Left renal pelvis (tissue), 4 donors: ENCODE measurements at regions not wholly inside any gene's neighbourhood (a gene's known extent, or its start where the extent isn't known, plus 50 kb on each side); places are given as distances from the start of the nearest gene placed in this dataset.
"Not testable (repeated sequence)": the region's sequence is repeated elsewhere in the genome, so short reads cannot be mapped to it uniquely, and the experiment has no call there.

Experiments used
- DNase-seq, 4 donors: peaks; one replicate each; pipeline ENCODE4 v3.0.0-alpha.2; 2013; ENCODE audit warnings: low read depth in 4 of 4, low spot score in 3 of 4

DNA sequence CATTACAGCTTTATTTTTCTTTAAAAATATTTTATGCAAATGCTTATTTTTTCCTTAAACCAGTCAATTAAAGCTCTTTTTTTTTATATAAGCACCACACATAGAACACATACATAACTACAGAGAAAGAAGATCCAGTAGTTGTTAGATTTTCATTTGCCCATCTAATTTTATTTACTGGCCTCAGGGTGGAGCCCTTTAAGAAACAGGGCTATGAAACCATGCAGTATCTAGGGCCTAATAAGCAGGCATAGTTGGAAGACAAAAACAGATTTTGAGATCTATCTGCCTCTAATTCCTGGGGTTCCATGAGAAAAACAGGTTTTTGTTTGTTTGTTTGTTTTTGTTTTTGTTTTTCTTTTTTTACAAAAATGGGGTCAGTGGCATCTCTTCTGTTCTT, 120.6 kb downstream of the BCHE start:
- DNase-seq = no peak

DNA sequence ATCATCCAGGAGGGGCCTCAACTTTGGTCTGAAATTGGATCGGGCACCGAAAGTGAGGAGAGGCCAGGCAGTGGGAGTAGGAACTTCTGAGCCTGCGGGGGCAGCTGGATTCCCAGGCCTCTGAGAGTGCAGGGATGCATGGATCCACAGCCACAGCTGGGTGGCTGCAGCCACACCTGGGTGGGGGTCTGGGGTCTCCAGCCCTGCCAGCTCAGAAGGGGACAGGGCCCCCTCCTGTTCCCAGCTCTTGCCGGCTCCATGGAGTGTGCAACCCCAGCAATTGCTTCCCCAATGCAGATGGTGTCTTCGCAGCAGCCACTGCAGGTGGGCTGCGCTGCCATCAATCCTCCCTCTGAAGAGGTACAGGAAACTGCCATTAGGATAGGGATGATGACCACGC, 123.7 kb downstream of the BCHE start:
- DNase-seq = no peak

DNA sequence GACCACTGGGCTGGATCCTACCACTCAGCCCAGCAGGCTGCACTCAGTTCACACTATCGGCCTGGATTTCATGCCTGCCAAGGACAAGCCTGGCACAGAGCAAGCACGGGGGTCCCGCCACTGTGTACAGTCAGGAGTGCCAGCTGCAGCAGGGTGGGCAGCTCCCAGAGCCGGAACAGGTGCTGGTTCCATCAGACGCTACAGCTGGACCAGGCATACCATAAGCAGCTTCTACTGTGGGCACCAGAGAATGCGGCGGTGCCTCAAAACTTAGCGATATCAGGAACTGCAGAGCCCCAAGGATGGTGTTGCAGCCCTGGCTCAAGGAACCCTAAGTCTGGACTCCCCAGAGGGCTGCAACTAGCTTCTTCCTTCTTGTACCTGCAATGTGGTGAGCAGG, 124.8 kb downstream of the BCHE start:
- no peak for DNase-seq

DNA sequence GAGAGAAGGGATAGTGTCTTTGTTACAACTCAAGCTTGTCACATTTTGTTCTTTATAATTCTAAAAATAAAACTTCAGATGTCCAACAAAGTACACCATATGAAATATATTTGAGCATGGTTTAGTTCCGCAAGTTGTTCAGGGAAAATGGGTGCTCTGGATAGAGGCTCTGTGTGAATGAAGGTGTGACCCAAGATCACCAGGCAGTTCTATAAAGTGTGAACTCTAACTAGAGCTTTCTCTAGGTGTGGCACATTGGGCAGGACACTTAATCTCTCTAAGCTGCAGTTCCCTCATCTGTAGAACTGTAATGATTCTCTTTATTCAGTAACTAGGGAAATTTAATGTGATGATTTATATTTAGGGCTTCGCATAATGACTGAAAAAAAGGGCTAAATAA, 139.3 kb downstream of the BCHE start:
- DNase-seq = no peak

DNA sequence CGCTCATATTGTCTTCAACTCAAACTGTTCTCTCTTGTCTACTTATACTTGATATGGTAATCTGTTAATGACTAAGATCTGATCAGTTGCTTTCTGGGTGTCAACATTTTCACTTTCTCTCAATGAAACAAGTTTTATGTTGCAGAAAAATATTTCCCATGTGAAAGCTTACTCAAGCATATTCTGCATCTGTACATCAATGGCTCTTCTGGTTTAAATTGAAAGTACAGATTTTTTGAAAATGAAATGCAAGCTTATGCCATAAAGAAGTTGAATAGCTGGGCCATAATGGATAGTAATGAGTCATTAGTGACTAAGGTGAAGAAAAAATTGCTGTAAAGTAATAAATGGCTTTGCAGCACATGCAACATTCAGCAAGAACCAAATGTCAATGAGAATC, 140.7 kb downstream of the BCHE start:
- DNase-seq = no peak

DNA sequence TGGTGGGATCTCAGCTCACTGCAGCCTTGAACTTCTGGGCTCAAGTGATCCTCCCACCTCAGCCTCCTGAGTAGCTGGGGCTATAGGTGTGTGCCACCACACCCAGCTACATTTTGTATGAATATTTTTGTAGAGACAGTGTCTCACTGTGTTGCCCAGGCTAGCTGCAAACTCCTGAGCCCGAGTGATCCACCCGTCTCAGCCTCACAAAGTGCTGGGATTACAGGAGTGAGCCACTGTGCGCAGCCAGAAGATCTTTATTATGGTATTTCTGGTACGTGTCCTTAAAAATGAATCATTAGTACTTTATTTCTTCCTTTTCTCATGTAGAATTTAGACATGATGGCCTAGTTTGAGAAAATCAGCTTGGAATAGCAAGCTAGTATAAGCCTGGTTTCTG, 153.3 kb downstream of the BCHE start:
- DNase-seq = no peak

DNA sequence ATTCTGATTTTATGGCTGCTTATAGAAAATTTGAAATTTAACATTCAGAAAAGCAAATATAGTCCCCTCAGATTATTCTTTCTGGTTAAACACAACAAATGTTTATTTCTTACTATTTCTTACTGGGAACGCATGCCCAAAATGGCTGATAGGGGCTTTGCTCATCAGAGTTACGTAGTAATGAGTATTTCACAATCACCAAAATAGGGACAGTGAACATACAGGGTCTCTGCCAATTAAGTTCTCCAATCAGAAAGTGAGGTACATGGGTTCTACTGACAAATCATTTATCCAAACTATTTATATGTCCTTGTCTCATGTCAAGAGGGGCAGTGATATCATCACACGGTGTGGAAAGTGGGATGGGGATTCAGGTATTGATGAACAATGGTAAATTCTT, 154.5 kb downstream of the BCHE start:
- DNase-seq = no peak

DNA sequence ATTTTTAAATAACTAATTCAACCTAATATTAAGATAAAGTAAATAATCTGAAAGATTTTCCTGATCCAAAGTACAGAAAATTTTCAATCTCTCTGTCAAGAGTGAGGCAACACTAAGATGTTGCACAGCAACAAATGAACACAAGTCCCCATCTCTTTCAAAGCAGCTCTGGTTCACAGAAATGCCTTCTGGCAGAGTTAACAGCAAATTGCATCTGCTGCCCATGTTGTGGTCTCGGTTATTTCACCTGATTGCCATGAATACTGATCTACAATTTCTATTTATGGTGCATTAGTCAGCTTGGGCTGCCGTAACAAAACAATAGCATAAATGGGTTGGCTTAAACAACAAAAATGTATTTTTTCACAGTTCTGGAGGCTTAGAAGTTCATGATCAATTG, 167.3 kb downstream of the BCHE start:
- DNase-seq = no peak

DNA sequence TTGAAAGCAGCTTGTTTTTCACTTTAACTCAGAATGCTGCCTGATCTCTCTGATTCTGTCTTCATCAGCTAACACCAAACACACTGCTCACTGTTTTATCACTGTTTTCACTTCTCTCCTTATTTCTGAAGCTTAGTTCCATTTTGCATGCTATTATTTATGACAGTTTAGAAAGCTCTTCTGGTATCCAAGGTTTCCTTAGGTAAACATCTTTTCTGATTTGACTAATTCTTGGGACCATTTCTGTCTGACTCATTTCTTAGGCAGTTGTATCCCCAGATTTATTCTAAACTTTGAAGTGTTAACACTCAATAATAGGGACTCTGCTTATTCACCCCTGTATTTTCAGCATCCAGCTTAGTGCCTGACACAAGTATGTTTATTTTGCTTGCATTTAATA, 167.7 kb downstream of the BCHE start:
- no peak for DNase-seq

DNA sequence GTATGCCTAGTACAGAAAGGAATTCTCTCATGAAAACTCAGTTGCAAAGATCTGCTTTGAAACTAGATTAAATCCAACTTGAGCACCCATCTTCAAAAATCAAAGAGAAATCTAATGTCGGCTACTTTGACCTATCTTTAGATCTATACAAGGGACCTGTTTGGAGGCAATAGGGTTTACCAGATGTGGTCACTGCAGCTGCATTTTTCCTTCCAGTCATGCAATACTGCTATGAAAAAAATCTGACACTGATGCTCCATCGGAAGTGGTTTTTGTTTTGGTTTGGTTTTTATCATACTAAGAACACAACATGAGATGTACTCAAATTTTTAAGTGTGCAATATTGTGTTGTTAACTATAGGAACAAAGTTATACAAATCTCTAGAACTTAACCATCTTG, 169.5 kb downstream of the BCHE start:
- DNase-seq = no peak

DNA sequence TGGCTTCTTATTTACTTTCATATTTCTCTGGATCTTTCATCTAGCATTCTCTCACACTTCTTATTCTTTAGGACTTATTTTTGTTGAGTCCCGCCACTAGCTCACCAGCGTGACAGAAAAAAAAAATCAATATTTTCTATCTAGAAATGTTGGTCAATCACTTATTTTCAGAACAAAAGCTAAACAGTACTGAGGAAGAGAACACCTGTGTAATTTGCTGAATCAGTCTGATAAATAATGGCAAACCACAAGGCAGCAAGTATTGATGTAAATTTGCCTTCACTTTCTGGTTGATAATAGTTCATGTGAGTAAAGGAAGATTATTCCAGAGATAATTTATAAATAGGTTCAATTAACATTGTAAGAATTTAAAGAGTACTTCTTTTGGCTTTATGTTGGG, 179.2 kb downstream of the BCHE start:
- DNase-seq = no peak

DNA sequence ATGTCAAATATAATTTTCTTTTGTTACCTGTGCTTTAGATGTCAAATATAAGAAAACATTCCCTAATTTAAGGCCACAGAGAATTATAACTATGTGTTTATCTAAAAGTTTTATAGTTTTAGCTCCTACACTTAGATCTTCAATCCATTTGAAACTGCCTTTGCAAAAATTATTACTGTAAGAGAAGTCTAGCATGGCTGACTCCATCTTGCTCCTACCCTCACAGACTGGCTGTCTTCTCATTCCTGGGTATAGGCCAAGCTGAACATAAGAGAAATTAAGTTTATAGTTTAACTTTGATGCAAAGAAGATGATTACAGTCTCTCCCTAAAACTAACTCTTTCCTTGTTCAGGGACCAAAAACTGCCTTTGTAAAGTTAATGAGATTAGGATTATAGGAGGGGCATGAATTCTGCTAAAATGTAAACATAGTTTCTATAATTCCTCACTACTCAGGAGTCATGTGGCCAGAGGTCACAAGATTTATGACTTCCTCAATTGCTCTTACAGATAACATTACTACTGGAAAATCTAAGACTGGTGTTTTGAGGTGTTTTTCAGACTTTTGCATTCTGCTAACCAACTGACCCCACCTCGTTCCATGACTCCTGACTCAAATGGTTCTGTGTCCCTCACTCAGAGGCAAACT, 184.0 kb downstream of the BCHE start:
- no peak for DNase-seq

DNA sequence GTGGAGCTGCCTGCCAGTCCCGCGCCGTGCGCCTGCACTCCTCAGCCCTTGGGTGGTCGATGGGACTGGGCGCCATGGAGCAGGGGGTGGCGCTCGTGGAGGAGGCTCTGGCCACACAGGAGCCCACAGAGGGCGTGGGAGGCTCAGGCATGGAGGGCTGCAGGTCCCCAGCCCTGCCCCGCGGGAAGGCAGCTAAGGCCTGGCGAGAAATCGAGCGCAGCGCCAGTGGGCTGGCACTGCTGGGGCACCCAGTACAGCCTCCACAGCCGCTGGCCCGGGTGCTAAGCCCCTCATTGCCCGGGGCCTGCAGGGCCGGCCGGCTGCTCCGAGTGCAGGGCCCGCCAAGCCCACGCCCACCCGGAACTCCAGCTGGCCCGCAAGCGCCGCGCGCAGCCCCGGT, 187.9 kb downstream of the BCHE start:
- DNase-seq = not testable (repeated sequence)

DNA sequence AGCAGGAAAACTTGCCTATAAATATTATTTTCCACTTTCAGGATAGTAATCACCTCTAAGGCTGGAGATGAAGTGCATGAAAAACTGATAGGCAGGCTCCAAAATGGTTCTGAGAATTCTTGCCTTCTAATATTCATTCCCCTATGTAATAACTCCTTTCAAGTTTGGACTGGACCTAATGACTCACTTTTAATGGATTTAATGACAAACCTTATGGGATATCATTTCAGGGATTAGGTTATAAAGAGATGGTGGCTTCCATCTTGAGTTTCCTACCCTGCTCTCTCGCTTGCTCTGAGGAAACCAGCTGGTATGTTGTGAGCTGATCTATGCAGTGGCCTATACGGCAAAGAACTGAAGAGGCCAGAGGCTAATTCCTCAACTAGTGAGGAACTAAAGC, 192.0 kb downstream of the BCHE start:
- no peak for DNase-seq

DNA sequence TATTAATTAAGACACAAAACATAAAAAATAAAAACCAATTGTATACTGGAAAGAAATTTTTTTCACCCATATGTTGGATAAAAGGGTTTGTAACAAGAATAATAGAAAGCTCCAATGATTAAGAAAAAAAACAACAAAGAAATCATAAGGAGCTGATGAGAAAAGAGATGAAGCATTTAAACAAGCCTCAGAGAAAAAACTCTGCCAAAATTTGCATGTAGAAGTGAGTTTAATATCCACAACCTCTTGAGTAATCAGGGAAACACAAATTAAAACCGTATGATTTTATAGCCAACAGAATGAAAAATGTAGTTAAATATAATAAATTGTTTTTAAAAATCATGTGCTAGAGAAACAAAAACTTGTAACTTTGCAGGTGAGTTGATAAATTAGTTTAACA, 192.9 kb downstream of the BCHE start:
- DNase-seq = no peak

DNA sequence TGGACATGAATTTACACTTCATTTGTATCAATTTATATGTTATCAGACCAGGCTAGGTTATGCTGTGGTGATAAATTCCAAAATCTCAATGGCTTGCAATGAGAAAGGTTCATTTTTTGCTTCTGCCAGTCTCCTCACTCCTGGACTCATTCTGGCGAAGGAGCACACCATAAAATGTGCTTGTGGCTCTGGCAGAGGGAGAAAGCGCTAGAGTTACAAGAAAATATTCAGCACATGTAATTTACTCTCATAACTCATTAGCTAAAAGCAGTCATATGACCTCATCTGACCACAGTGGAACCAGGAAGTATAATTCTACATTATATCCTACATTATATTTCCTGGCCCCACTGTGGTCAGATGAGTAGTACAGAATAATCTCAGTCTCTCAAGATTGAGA, 193.8 kb downstream of the BCHE start:
- DNase-seq = no peak

DNA sequence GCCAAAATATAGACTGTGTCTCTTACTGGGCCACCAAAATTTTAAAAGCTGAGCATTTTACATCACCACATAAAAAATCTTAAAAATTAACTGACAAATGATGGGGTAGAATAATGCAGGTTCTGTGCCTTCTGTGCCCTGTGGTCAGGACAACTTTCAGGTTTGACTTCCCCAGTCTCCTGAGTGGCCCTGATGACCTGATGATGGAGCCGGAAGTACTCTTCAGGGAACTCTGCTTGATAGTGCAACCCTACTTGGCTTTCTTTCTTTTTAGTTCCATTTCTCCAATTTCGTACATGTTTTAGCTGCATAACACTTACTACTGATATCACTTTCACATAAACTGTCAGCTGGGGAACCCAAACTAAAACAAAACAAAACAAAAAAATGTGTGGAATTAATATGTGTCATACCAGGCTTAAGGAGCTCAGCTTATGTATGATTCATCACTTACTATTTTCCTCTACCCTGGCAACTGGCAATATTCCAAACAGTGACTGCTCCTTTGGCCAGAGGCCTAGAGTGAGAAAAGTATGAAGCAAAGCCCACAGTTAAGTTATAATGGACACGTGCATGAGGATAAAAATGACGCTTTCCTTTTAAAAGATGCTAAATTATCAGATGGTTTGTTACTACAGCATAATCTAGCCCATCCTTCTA, 194.3 kb downstream of the BCHE start:
- DNase-seq = peak in 1 of 4 donors; percentile 7

DNA sequence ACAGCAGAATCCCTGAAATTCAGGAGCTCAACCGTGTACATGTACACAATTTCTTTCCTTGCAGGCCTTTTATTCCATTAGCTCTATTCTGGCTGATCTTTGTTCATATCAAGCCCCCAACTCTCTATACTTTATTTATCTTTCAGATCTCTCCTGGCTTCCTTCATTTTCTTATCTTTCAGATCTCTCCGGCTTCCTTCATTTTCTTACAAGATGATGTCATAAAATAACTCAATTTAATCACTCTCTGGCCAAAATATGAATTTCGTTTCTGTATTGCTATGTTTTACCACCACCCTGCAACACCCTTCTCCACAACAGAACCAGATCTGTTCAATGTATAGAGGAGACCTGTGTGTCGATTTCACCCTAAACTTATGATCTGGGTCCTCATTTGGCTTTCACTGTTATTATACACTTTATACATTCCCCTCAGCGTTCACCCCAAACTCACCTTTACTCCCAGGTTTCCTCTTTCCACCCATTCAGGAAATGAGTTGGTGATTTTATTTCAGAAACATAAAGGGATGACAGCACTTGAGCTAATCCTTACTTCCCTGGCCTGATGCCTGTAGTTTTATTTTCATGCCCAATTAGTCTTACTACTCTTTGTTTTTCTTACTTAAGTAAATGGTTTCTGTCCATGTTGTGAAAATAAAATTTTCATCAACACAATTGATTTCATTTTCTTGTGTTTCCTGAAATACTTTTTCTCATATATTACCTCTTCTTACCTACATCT, 195.5 kb downstream of the BCHE start:
- DNase-seq = no peak

DNA sequence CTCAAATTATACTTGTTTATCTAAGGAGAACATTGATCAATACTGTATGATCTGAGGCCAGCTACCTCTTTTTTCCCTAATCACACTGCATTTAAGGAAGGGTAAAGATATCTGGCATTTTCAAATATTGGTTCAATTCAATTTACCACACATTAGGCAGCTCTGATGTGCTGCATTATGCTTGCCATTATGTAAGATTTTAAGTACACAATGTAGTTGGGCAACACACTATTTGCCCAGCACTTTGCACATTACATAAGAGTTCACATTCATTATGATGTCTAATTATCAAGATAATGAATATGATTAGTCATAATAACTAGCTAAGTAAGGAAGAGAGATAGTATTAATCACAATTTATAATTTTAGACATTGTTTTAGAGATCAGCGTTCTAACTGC, 196.3 kb downstream of the BCHE start:
- no peak for DNase-seq

DNA sequence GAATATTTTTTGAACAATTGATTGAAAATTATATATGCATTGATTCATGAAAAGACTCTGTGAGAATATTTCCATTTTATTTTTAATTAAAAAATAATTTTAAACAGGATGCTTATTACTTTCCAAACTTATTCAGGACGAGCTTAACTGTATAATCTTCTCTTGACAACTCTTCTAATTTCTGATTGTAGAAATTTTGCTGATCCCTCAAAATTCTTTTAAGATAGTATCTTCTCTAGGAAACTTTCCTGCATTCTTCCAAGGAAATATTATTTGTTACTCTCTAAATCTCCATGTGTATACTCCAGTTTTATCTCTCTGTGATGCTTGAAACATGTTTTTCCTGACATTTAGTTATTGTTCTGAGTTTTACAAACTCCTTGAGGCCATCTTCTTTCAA, 197.2 kb downstream of the BCHE start:
- no peak for DNase-seq

DNA sequence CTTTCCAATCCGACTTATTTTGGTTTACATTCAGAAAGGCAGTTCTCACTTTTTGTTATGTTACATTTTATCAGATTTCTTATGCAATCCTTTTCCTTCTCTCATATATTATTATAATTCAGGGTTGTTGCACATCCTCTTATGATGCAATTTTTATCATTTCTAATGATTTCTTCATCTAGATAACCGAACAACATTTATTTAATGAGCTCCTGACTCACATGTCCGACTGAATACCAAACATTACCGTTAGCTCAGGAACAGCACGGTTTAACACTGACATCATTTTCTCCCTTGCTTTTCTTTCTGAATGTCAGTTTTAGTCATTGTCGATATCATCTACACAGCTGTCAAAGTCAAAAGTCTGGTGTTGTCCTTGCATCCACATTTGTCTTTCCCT, 199.2 kb downstream of the BCHE start:
- DNase-seq = no peak

DNA sequence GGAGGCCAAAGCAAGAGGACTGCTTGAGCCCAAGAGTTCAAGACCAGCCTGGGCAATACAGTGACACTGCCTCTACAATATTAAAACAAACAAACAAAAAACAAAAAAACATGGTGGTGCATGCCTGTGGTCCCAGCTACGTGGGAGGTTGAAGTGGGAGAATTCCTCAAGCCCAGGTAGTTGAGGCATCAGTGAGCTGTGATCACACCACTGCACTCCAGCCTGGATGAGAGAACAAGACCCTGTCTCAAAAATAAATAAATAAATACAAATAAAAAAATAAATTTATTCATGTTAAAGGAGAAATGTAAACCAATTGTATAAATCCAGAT, 200.6 kb downstream of the BCHE start:
- DNase-seq = no peak
